ENCODE measurements at regions not wholly inside any gene's neighbourhood (a gene's known extent, or its start where the extent isn't known, plus 50 kb on each side); places are given as distances from the start of the nearest gene placed in this dataset.
"Not testable (repeated sequence)": the region's sequence is repeated elsewhere in the genome, so short reads cannot be mapped to it uniquely, and the experiment has no call there.

GRCh38 chr3:76310667-76311066 is 525.3 kb upstream of the ZNF717 start:
- Histone ChIP-seq H3K4me3 (no peak overlapping the region), H3K36me3 (replicated peaks in 1 of 2) (no peaks in the 10 kb centered on the region), H3K4me1 (replicated peaks in 1 of 2) (no peaks in the 10 kb centered on the region), H3K27me3 (no peaks in the 10 kb centered on the region), H3K9me3 (replicated peaks in 1 of 3) (no peaks in the 10 kb centered on the region), H3K27ac (no peak overlapping the region)
- no peak for DNase-seq
- 62 to 70% (median 67%) methylated on average over 7 of the region's 7 CpGs for WGBS, 4 donors
- TF ChIP-seq POLR2A (IDR thresholded peaks at IDR 0.05) (no peak), CTCF (IDR thresholded peaks at IDR 0.05) (no peak)
- intact Hi-C loops (cut with DNase I) = no loop called here

- 28 to 36% (median 33%) methylated on average over 4 of the region's 4 CpGs for WGBS, 4 donors
- H3K36me3 ChIP-seq (replicated peaks in 1 of 2) = no peaks in the 10 kb centered on the region
- TF ChIP-seq POLR2A (IDR thresholded peaks at IDR 0.05) (no peak), CTCF (IDR thresholded peaks at IDR 0.05) (no peak)
- H3K27me3 ChIP-seq = no peaks in the 10 kb centered on the region
- intact Hi-C loops (cut with DNase I) = no loop called here
- H3K4me3 ChIP-seq = no peak overlapping the region
- DNase-seq = no peak
- H3K27ac ChIP-seq = no peak overlapping the region
- no peaks in the 10 kb centered on the region for H3K4me1 ChIP-seq (replicated peaks in 1 of 2)
- H3K9me3 ChIP-seq (replicated peaks in 1 of 3) = no peaks in the 10 kb centered on the region
Measured at GRCh38 chr3:76311941-76312340, 526.6 kb upstream of the ZNF717 start.

GRCh38 chr3:76315906-76316305 is 530.6 kb upstream of the ZNF717 start:
- H3K4me3 ChIP-seq; H3K9me3 ChIP-seq (replicated peaks in 1 of 3); H3K36me3 ChIP-seq (replicated peaks in 1 of 2); intact Hi-C loops (cut with DNase I); DNase-seq; H3K27me3 ChIP-seq; H3K27ac ChIP-seq; H3K4me1 ChIP-seq (replicated peaks in 1 of 2): not testable (repeated sequence)
- WGBS, 4 donors = 77 to 85% (median 80%) methylated on average over 6 of the region's 6 CpGs

- intact Hi-C loops (cut with DNase I) = no loop called here
- Histone ChIP-seq H3K4me1 (replicated peaks in 1 of 2) (no peaks in the 10 kb centered on the region), H3K36me3 (replicated peaks in 1 of 2) (no peaks in the 10 kb centered on the region), H3K27ac (no peak overlapping the region), H3K9me3 (replicated peaks in 1 of 3) (no peaks in the 10 kb centered on the region), H3K4me3 (no peak overlapping the region), H3K27me3 (no peaks in the 10 kb centered on the region)
- TF ChIP-seq CTCF (IDR thresholded peaks at IDR 0.05) = no peak
- no peak for TF ChIP-seq POLR2A (IDR thresholded peaks at IDR 0.05)
- no peak for DNase-seq
- WGBS, 4 donors = 83 to 91% (median 86%) methylated on average over 4 of the region's 4 CpGs
Measured at GRCh38 chr3:76321614-76322013, 536.3 kb upstream of the ZNF717 start.

- TF ChIP-seq POLR2A (IDR thresholded peaks at IDR 0.05) (no peak), CTCF (IDR thresholded peaks at IDR 0.05) (no peak)
- Histone ChIP-seq H3K27ac (no peak overlapping the region), H3K4me1 (replicated peaks in 1 of 2) (no peaks in the 10 kb centered on the region), H3K4me3 (no peak overlapping the region), H3K9me3 (replicated peaks in 1 of 3) (no peaks in the 10 kb centered on the region), H3K27me3 (no peaks in the 10 kb centered on the region), H3K36me3 (replicated peaks in 1 of 2) (no peaks in the 10 kb centered on the region)
- DNase-seq = no peak
- intact Hi-C loops (cut with DNase I) = no loop called here
- 66 to 76% (median 70%) methylated on average over 4 of the region's 4 CpGs for WGBS, 4 donors
Measured at GRCh38 chr3:76324101-76324500, 538.8 kb upstream of the ZNF717 start.
